Testis (tissue), 2 donors: ENCODE measurements at regions not wholly inside any gene's neighbourhood (a gene's known extent, or its start where the extent isn't known, plus 50 kb on each side); places are given as distances from the start of the nearest gene placed in this dataset.

Source experiments
- POLR2A ChIP-seq: fragments of 450-650 bp; IDR thresholded peaks from one replicate; pipeline ENCODE4 v1.6.1; 2017; ENCODE audit warnings: antibody characterized with exemption, mild to moderate bottlenecking, moderate library complexity
- TF ChIP-seq, protein P1 (sequence below), 3 experiments: fragments of 450-650 bp in 2 of 3; fragments of 200-600 bp in 1 of 3; sonication (generic) in 1 of 3; IDR thresholded peaks; one replicate each; pipeline ENCODE4 v1.5.1; 2016 to 2019; ENCODE audit warnings: antibody characterized with exemption in 3 of 3, mild to moderate bottlenecking in 2 of 3, moderate library complexity in 1 of 3

DNA sequence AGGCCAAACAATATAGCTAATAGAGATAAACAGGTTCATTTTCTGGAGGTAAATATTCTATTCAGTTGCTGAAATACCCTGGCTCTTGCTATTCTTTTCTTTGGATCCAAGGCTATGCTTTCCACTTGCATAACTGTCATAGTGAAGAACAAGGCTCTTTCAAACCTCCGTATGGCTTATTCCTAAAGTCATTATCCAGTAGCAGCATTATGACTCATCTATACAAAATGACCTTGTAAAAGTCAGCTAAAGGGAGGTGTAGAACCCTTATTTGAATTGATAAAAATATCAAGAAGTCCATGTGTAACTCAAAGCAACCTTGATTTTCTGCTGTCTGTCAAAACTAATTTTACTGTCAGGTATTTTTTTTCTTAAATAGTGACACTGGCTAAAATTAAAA is 447.8 kb downstream of the PLK2 start:
- TF ChIP-seq, protein P1, sequence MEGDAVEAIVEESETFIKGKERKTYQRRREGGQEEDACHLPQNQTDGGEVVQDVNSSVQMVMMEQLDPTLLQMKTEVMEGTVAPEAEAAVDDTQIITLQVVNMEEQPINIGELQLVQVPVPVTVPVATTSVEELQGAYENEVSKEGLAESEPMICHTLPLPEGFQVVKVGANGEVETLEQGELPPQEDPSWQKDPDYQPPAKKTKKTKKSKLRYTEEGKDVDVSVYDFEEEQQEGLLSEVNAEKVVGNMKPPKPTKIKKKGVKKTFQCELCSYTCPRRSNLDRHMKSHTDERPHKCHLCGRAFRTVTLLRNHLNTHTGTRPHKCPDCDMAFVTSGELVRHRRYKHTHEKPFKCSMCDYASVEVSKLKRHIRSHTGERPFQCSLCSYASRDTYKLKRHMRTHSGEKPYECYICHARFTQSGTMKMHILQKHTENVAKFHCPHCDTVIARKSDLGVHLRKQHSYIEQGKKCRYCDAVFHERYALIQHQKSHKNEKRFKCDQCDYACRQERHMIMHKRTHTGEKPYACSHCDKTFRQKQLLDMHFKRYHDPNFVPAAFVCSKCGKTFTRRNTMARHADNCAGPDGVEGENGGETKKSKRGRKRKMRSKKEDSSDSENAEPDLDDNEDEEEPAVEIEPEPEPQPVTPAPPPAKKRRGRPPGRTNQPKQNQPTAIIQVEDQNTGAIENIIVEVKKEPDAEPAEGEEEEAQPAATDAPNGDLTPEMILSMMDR (IDR thresholded peaks at IDR 0.05) = no peak
- TF ChIP-seq POLR2A = no peak
